HG03139 (cell line): ENCODE measurements at regions not wholly inside any gene's neighbourhood (a gene's known extent, or its start where the extent isn't known, plus 50 kb on each side); places are given as distances from the start of the nearest gene placed in this dataset.
"Not testable (repeated sequence)": the region's sequence is repeated elsewhere in the genome, so short reads cannot be mapped to it uniquely, and the experiment has no call there.

Experiments
- ATAC-seq: cut with Tn5 transposase; IDR thresholded peaks from one replicate; pipeline ENCODE4 v1.9.1; 2021; ENCODE audit not compliant: unreplicated experiment

- no peak for ATAC-seq
Observed at GRCh38 chr18:1039421-1039820, 134.8 kb downstream of the ADCYAP1 start.

- not testable (repeated sequence) for ATAC-seq
Observed at GRCh38 chr18:1043039-1043438, 138.4 kb downstream of the ADCYAP1 start.

GRCh38 chr18:1045658-1046057 lies 141.0 kb downstream of the ADCYAP1 start:
- ATAC-seq: no peak

GRCh38 chr18:1047406-1047805 lies 142.7 kb downstream of the ADCYAP1 start:
- no peak for ATAC-seq

GRCh38 chr18:1048032-1048431 lies 143.4 kb downstream of the ADCYAP1 start:
- ATAC-seq: no peak

- ATAC-seq: no peak
Observed at GRCh38 chr18:1049173-1049572, 144.5 kb downstream of the ADCYAP1 start.

- no peak for ATAC-seq
Observed at GRCh38 chr18:1050012-1050657, 145.5 kb downstream of the ADCYAP1 start.

DNA sequence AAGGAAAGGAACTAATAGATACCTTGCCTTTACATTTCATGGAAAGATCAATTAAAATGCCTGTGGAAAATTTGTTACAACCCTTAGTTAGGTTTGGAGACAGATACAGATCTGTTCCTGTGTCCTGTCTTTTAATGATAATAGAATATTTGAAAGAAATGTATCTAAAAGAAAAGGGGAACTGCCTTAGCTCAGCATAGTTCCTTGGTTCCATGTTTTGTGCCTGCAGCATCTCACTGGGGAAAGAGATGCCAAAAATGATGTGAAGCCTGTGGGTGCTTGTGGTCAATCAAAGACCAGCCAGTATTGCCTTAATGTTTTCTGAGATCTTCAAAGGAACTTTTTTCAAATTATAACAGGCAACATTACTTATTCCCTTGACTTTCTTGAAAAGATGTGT lies 147.6 kb downstream of the ADCYAP1 start:
- no peak for ATAC-seq

DNA sequence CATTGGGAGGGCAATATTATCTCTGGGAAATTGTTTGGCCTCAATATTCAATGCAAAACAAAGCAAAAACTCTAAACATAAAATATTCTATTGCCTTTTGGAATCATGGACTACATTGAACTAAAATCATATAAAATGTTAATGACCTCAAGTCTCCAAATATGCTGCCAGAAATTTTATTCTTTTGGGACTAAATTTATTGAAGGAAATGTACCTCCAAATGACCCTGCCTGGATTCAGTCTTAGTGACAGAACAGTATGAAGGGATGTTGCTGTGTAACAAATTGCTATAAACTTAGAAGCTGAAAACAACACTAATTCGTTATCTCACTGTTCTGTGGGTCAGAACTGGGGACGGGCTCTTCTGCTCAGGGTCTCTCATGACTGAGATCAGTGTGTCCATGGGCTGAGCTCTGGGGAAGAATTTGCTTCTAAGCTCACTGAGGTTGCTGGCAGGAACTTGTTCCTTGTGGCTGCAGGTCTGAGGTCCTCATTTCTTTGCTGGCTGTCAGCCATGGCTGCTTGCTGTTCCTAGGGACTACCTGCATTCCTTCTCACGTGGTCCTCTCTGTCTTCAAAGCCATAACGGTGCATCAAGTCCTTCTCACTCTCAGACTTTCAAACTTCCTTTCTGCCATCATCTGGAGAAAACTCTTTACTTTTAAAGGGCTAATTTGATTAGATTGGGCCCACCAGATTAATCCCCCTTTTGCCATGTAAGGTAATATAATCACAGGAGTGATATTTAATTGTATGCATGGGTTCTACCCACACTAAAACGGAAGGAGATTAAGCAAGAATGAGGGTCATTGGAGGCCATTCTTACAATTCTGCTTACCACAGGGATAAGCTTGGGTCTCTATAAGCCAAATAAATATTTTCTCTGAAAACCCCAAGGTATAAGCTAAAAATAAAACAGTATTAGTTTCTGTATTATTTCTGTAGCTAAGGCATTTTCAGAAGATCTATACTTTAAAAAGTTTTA lies 149.0 kb downstream of the ADCYAP1 start:
- ATAC-seq: no peak

- ATAC-seq: no peak
Observed at GRCh38 chr18:1056404-1056803, 151.7 kb downstream of the ADCYAP1 start.

DNA sequence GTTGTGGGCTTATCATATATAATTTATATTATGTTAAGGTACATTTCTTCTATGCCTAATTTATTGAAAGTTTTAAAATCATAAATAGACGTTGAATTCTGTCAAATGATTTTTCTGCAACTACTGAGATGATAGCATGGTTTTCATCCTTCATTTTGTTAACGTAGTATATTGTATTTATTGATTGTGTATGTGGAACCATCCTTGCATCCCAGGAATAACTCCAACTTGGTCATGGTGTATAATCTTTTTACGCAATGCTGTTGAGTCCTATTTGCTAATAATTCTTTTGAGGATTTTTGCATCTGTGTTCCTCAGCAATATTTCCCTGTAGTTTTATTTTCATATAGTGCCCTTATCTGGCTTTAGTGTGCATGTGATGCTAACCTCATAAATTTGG lies 152.7 kb downstream of the ADCYAP1 start:
- ATAC-seq: no peak

GRCh38 chr18:1062588-1062987 lies 157.9 kb downstream of the ADCYAP1 start:
- ATAC-seq: no peak

GRCh38 chr18:1075322-1075721 lies 170.7 kb downstream of the ADCYAP1 start:
- ATAC-seq: no peak

GRCh38 chr18:1075876-1076275 lies 171.2 kb downstream of the ADCYAP1 start:
- ATAC-seq: no peak

DNA sequence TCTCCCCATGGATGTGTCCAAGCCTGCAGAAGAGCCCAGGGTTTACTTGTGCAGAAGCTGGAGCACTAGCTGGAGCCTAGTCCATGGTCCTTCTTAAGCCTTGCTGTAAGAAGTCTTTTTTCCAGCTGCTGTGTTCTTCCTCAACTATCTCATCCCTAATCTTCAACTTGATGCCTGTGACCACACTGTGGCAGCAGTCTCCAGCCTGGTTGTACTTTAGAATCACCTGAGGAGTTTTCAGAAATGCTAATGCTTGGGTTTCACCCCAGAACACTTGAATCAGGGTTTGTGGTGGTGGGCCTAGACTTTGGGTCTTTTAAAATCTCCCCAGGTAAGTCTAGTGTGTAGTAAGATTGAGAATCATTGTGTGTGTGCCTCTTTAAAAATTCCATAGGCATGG lies 173.6 kb downstream of the ADCYAP1 start:
- no peak for ATAC-seq

GRCh38 chr18:1083675-1084074 lies 179.0 kb downstream of the ADCYAP1 start:
- not testable (repeated sequence) for ATAC-seq

DNA sequence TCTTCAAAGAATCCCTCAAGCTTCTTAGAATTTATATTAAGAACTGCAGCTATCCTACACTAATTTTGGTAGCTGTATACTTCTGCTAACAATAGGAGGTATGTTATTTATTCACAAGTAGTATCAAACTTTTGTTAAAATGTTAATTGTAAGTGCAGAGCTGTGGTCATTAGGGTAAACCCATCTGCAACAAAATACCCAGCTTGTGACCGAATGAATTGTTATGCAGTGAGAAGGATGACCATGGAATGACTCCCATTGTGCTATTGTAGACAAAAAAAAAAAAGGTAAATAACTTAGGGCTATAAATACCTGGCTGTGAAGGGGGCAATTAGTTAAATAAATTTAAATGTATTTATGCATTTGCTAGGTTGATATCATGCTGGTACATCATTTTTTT lies 186.1 kb downstream of the ADCYAP1 start:
- no peak for ATAC-seq

DNA sequence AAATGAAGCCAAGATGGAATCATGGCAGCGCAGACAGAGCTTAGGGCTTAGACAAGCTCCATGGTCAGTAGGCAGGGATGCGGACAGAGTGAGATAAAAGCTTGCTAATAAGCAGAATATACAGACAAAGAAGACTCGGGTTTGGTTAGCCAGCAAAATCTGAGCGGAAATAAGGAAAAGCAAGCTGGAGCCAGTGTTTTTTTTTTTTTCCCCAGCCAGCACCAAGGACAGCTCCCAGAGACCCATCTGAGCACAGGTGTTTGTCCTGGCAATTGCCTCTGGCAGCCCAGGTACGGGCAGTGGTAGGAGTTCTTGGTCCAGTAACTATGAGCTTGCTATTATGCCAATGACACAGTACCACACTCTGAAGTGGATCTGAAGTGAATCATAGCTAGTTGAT lies 187.6 kb downstream of the ADCYAP1 start:
- no peak for ATAC-seq

DNA sequence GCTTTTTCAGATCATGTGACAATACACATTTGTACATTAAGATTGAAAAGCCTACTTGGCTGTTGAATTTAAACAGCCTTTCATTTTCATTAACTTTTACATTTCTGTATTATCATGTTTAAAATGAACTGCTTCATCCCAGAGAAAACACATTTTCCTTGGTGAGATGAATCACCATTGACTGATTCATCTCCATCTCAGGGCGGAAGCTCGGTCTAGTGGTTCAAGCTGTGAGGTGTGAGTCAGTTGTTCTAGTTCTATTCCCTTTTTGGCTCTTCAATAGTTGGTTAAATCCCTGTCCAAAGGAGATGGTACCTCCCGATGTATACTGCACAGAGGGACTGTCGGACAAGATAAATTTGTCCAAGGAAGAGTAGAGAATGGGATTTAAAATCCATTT lies 189.7 kb downstream of the ADCYAP1 start:
- no peak for ATAC-seq

DNA sequence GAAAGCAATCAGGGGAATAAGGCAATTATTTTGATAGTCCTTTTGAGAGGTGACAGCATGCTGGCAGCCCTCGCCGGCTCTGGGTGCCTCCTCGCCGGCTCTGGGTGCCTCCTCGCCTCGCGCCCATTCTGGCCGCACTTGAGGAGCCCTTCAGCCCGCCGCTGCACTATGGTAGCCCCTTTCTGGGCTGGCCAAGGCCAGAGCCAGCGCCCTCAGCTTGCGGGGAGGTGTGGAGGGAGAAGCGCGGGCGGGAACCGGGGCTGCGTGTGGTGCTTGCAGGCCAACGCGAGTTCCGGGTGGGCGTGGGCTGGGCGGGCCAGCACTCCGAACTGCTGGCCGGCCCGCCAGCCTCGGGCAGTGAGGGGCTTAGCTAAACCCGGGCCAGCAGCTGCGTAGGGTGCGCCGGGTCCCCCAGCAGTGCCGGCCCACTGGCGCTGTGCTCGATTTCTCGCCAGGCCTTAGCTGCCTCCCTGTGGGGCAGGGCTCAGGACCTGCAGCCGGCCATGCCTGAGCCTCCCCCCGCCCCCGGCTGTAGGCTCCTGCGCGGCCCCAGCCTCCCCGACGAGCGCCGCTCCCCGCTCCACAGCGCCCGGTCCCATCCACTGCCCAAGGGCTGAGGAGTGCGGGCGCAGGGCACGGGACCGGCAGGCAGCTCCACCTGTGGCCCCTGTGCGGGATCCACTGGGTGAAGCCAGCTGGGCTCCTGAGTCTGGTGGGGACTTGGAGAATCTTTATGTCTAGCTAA lies 193.5 kb downstream of the ADCYAP1 start:
- not testable (repeated sequence) for ATAC-seq

GRCh38 chr18:1102848-1103247 lies 198.2 kb downstream of the ADCYAP1 start:
- no peak for ATAC-seq

DNA sequence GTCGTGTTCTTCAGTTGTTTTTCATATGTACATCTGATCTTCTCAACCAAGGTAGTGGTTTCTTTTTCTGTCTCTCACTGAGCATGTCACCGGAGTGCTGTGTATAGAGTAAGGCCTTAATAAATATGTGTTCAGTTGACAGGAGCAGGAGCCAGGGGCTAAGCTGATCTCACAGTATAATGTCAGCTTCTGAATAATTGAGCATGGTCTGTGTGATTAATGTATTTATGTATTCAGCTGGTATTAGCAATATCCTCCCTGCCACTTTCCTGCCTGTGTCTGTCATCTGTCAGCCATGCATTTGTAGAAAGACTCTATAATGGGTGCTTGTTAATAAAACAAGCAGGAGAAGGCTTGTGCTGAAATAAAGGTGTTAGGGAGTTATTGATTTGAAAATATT lies 198.9 kb downstream of the ADCYAP1 start:
- no peak for ATAC-seq
